Trophoblast cell (in vitro differentiated cells and primary cell): ENCODE measurements at regions not wholly inside any gene's neighbourhood (a gene's known extent, or its start where the extent isn't known, plus 50 kb on each side); places are given as distances from the start of the nearest gene placed in this dataset.

Source experiments
- DNase-seq, 2 donors: peaks; one replicate each; pipeline ENCODE4 v3.0.0-alpha.2; 2016
- H2AFZ ChIP-seq: 2 replicates; pipeline ENCODE4 v1.6.1; 2013; ENCODE audit warnings: low read length, moderate library complexity, mild to moderate bottlenecking; ENCODE audit not compliant: insufficient read depth, poor library complexity
- H2AK5ac ChIP-seq: 2 replicates; pipeline ENCODE4 v1.6.1; 2013; ENCODE audit warnings: mild to moderate bottlenecking, low read length
- H2BK120ac ChIP-seq: 2 replicates; pipeline ENCODE4 v1.6.1; 2013; ENCODE audit warnings: low read length, mild to moderate bottlenecking, moderate library complexity; ENCODE audit not compliant: insufficient read depth, poor library complexity
- H2BK12ac ChIP-seq: 2 replicates; pipeline ENCODE4 v1.6.1; 2013; ENCODE audit warnings: mild to moderate bottlenecking, low read length, moderate library complexity
- H2BK5ac ChIP-seq: 2 replicates; pipeline ENCODE4 v1.6.1; 2013; ENCODE audit warnings: low read length, low read depth, moderate library complexity, mild to moderate bottlenecking; ENCODE audit not compliant: poor library complexity
- H3K14ac ChIP-seq: 2 replicates; pipeline ENCODE4 v1.6.1; 2013; ENCODE audit warnings: mild to moderate bottlenecking, low read length
- H3K18ac ChIP-seq: 2 replicates; pipeline ENCODE4 v1.6.1; 2013; ENCODE audit warnings: mild to moderate bottlenecking, low read length
- H3K23ac ChIP-seq: 2 replicates; pipeline ENCODE4 v1.6.1; 2013; ENCODE audit warnings: low read length
- H3K27ac ChIP-seq: 2 replicates; pipeline ENCODE4 v1.5.1; 2013; ENCODE audit warnings: low read depth, mild to moderate bottlenecking, inconsistent platforms, low read length, moderate library complexity
- H3K27me3 ChIP-seq: 2 replicates; pipeline ENCODE4 v1.6.1; 2013; ENCODE audit warnings: inconsistent platforms, mild to moderate bottlenecking, low read length, moderate library complexity; ENCODE audit not compliant: insufficient read depth
- H3K36me3 ChIP-seq, 2 experiments: 1 replicate in 1 of 2; 2 replicates in 1 of 2; pipeline ENCODE4 v1.6.1; 2013; ENCODE audit warnings: low read length in 2 of 2, mild to moderate bottlenecking in 2 of 2, moderate library complexity in 1 of 2; ENCODE audit not compliant: insufficient read depth in 2 of 2, control insufficient read depth in 1 of 2
- H3K4ac ChIP-seq: 2 replicates; pipeline ENCODE4 v1.6.1; 2013; ENCODE audit warnings: low read depth, mild to moderate bottlenecking, low read length, moderate library complexity
- H3K4me1 ChIP-seq, 2 experiments: 1 replicate in 1 of 2; 2 replicates in 1 of 2; pipeline ENCODE4 v1.6.1; 2013; ENCODE audit warnings: low read length in 2 of 2, mild to moderate bottlenecking in 2 of 2, moderate library complexity in 1 of 2; ENCODE audit not compliant: insufficient read depth in 2 of 2, control insufficient read depth in 1 of 2
- H3K4me2 ChIP-seq: 2 replicates; pipeline ENCODE4 v1.6.1; 2013; ENCODE audit warnings: inconsistent platforms, mild to moderate bottlenecking, low read length, moderate library complexity
- H3K4me3 ChIP-seq: 2 replicates; pipeline ENCODE4 v1.5.1; 2013; ENCODE audit warnings: mild to moderate bottlenecking, low read depth, low read length, inconsistent platforms
- H3K79me1 ChIP-seq: one replicate; pipeline ENCODE4 v1.6.1; 2013; ENCODE audit warnings: low read length
- H3K79me2 ChIP-seq: 2 replicates; pipeline ENCODE4 v1.6.1; 2013; ENCODE audit warnings: low read length, mild to moderate bottlenecking; ENCODE audit not compliant: control insufficient read depth, insufficient read depth, poor library complexity
- H3K9ac ChIP-seq: 2 replicates; pipeline ENCODE4 v1.6.1; 2013; ENCODE audit warnings: mild to moderate bottlenecking, low read length
- H3K9me3 ChIP-seq: 2 replicates; pipeline ENCODE4 v1.6.1; 2013; ENCODE audit warnings: low read depth, mild to moderate bottlenecking, control low read depth, inconsistent platforms, low read length; ENCODE audit not compliant: insufficient read depth
- H4K12ac ChIP-seq: 2 replicates; pipeline ENCODE4 v1.6.1; 2013; ENCODE audit warnings: low read depth, mild to moderate bottlenecking, low read length, moderate library complexity
- H4K8ac ChIP-seq: 2 replicates; pipeline ENCODE4 v1.6.1; 2013; ENCODE audit warnings: low read depth, mild to moderate bottlenecking, low read length, moderate library complexity
- H4K91ac ChIP-seq: one replicate; pipeline ENCODE4 v1.6.1; 2013; ENCODE audit warnings: low read depth, mild to moderate bottlenecking, low read length, moderate library complexity
- WGBS: extraction: QIAGEN DNeasy Blood & Tissue Kit; methylation state at CpG from one replicate; pipeline ENCODE4 v1.1.7; 2013; ENCODE audit warnings: missing lambda C conversion rate; ENCODE audit not compliant: insufficient read length, insufficient coverage; ENCODE audit errors: extremely low coverage; 5-methylcytosine and 5-hydroxymethylcytosine counted together

DNA sequence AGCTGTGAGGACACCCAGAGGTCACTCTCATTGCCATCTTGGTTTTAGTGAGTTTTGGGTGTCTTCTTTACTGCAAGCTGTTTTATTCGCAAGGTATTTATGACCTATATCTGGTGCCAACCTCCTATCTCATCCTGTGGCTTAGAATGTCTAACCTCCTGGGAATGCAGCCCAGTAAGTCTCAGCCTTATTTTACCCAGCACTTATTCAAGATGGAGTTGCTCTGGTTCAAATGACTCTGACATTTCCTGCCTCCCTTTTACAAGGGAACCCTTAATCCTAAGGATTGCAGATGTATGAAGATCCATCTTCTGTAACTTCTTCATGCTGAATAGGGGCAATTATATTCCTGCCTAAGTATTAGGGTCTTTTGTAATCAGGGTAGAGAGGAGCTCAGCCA lies 708.0 kb downstream of the TMEM182 start:
- no peaks in the 10 kb centered on the region for H3K9me3 ChIP-seq
- no peaks in the 10 kb centered on the region for H3K27me3 ChIP-seq
- no peak overlapping the region for H2AK5ac ChIP-seq
- no CpG with 5 or more reads among the region's 1 CpG for WGBS
- no peak overlapping the region for H2BK5ac ChIP-seq
- H4K8ac ChIP-seq, result no peak overlapping the region
- H3K79me2 ChIP-seq, result no peaks in the 10 kb centered on the region
- no peak overlapping the region for H3K9ac ChIP-seq
- no peaks in the 10 kb centered on the region for H3K79me1 ChIP-seq
- no peak overlapping the region for H3K4me3 ChIP-seq
- no peak overlapping the region for H3K14ac ChIP-seq
- no peak overlapping the region for H2AFZ ChIP-seq
- no peak overlapping the region for H4K12ac ChIP-seq
- H3K27ac ChIP-seq, result no peak overlapping the region
- no peak overlapping the region for H4K91ac ChIP-seq
- no peak overlapping the region for H2BK120ac ChIP-seq
- H3K23ac ChIP-seq, result no peak overlapping the region
- no peak overlapping the region for H3K4ac ChIP-seq
- no peak overlapping the region for H3K18ac ChIP-seq
- DNase-seq, result no peak
- no peak overlapping the region for H3K4me2 ChIP-seq
- no peaks in the 10 kb centered on the region for H3K36me3 ChIP-seq
- H3K4me1 ChIP-seq, result no peaks in the 10 kb centered on the region
- H2BK12ac ChIP-seq, result no peak overlapping the region

DNA sequence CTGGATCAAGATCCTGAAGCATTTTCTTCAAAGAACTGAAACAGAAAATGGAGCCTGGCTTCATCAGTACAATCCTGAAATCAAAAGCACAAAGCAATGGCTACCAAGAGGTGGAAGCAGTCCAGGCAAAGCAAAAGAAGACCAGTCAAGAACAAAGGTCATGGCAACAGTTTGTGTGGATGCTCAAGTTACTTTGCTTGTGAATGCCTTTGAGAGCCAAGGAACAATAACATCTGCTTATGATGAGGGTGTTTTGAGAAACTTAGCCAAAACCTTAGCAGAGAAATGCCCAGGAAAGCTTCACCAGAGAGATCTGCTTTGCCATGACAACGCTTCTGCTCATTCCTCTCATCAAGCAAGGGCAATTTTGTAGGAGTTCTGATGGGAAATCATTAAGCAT lies 723.1 kb downstream of the TMEM182 start:
- WGBS, result no CpG with 5 or more reads among the region's 1 CpG
- no peaks in the 10 kb centered on the region for H3K79me1 ChIP-seq

DNA sequence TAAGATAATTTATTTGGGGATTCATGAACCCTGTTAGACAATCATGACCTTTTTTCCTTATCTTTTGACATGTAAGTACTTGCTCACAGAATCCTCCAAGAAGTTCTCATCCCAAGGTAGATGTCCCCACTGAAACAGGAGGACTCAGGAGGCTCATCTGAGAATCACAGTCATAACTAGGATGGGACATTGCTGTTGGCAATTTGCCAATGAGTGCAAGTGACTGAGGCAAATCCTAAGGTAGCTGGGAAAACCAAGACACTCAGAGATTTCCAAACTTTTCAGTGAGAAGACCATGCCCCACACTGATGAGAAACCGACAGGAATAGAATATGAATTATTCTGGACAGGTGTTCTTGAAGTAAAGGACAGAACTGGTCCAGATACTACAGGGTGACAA lies 735.0 kb downstream of the TMEM182 start:
- Histone ChIP-seq H2BK120ac (no peak overlapping the region), H2AK5ac (no peak overlapping the region), H3K79me2 (no peaks in the 10 kb centered on the region), H2BK5ac (no peak overlapping the region), H2BK12ac (no peak overlapping the region), H3K9ac (no peak overlapping the region), H3K4me3 (no peak overlapping the region), H4K91ac (no peak overlapping the region), H3K79me1 (no peaks in the 10 kb centered on the region), H2AFZ (no peak overlapping the region), H3K4me1 (no peaks in the 10 kb centered on the region), H3K4me2 (no peak overlapping the region), H3K36me3 (no peaks in the 10 kb centered on the region), H3K14ac (no peak overlapping the region), H3K27me3 (no peaks in the 10 kb centered on the region), H3K9me3 (peaks cover 2% of the 10 kb centered on the region), H4K8ac (no peak overlapping the region), H3K4ac (no peak overlapping the region), H3K18ac (no peak overlapping the region), H3K23ac (no peak overlapping the region), H3K27ac (no peak overlapping the region), H4K12ac (no peak overlapping the region)
- no peak for DNase-seq
- WGBS, result no CpG with 5 or more reads among the region's 1 CpG

More for the DNA sequence above, 723.1 kb downstream of the TMEM182 start:
- Histone ChIP-seq H4K8ac (no peak overlapping the region), H3K14ac (no peak overlapping the region), H4K91ac (no peak overlapping the region), H3K79me2 (no peaks in the 10 kb centered on the region), H3K4ac (no peak overlapping the region), H3K4me2 (no peak overlapping the region), H4K12ac (no peak overlapping the region), H3K27ac (no peak overlapping the region), H3K9ac (no peak overlapping the region), H3K27me3 (no peaks in the 10 kb centered on the region), H2AFZ (no peak overlapping the region), H3K18ac (no peak overlapping the region), H2AK5ac (no peak overlapping the region), H3K23ac (no peak overlapping the region), H3K36me3 (no peaks in the 10 kb centered on the region), H2BK12ac (no peak overlapping the region), H3K9me3 (no peaks in the 10 kb centered on the region), H3K4me1 (no peaks in the 10 kb centered on the region), H2BK120ac (no peak overlapping the region), H3K4me3 (no peak overlapping the region), H2BK5ac (no peak overlapping the region)
- no peak for DNase-seq

DNA sequence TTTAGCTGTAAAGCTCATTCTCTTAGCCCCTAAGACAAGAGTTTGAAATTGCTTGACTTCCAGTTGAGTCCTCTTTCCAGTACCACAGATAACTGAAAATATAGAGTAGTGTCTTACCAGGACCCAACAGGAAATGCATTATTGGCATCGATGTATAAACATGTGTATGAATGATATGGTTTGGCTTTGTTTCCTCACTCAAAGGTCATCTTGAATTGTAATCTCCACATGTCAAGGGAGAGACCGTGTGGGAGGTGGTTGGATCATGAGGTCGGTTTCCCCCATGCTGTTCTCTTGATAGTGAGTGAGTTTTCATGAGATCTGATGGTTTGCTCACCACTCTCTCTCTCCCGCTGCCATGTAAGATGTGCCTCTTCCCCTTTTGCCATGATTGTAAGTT lies 745.0 kb downstream of the TMEM182 start:
- no peak overlapping the region for H3K23ac ChIP-seq
- no peak overlapping the region for H4K8ac ChIP-seq
- no peak overlapping the region for H4K12ac ChIP-seq
- no peak overlapping the region for H3K18ac ChIP-seq
- no peaks in the 10 kb centered on the region for H3K79me2 ChIP-seq
- no peak overlapping the region for H2AK5ac ChIP-seq
- H2AFZ ChIP-seq, result no peak overlapping the region
- no peaks in the 10 kb centered on the region for H3K79me1 ChIP-seq
- no peaks in the 10 kb centered on the region for H3K36me3 ChIP-seq
- H2BK12ac ChIP-seq, result no peak overlapping the region
- no peak overlapping the region for H3K27ac ChIP-seq
- no peaks in the 10 kb centered on the region for H3K4me1 ChIP-seq
- no peak overlapping the region for H4K91ac ChIP-seq
- H3K9me3 ChIP-seq, result no peaks in the 10 kb centered on the region
- no peak overlapping the region for H3K14ac ChIP-seq
- no peak overlapping the region for H3K9ac ChIP-seq
- no peak overlapping the region for H3K4me3 ChIP-seq
- DNase-seq, result no peak
- WGBS, result no CpG with 5 or more reads among the region's 4 CpGs
- no peak overlapping the region for H3K4me2 ChIP-seq
- no peak overlapping the region for H3K4ac ChIP-seq
- no peaks in the 10 kb centered on the region for H3K27me3 ChIP-seq
- H2BK120ac ChIP-seq, result no peak overlapping the region
- H2BK5ac ChIP-seq, result no peak overlapping the region

DNA sequence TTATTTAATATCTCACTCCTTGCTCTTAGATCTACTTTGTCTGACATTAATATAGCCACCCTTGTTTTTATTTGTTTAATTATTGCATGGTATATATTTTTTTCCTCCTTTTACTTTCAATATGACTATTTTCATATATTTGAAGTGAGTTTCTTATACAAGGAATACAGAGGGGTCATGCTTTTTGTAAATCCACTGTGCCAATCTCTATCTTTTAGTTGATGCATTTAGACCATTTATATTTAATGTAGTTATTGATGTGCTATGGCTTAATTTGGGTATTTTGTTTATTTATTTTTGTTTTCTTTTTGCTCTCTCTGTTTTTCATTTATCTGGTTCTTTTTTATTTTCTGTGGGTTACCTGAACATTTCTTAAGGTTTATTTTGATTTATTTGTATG lies 750.6 kb downstream of the TMEM182 start:
- H2BK120ac ChIP-seq, result no peak overlapping the region
- no peak overlapping the region for H3K9ac ChIP-seq
- no peak overlapping the region for H2BK12ac ChIP-seq
- no peak overlapping the region for H4K12ac ChIP-seq
- no peak overlapping the region for H2AFZ ChIP-seq
- H3K4me1 ChIP-seq, result no peaks in the 10 kb centered on the region
- H2BK5ac ChIP-seq, result no peak overlapping the region
- H4K8ac ChIP-seq, result no peak overlapping the region
- no peaks in the 10 kb centered on the region for H3K79me2 ChIP-seq
- H3K23ac ChIP-seq, result no peak overlapping the region
- DNase-seq, result no peak
- H3K79me1 ChIP-seq, result no peaks in the 10 kb centered on the region
- H3K4me3 ChIP-seq, result no peak overlapping the region
- H3K36me3 ChIP-seq, result no peaks in the 10 kb centered on the region
- no peak overlapping the region for H3K14ac ChIP-seq
- no peak overlapping the region for H3K27ac ChIP-seq
- no peak overlapping the region for H4K91ac ChIP-seq
- no peak overlapping the region for H3K18ac ChIP-seq
- H3K27me3 ChIP-seq, result no peaks in the 10 kb centered on the region
- no peak overlapping the region for H2AK5ac ChIP-seq
- no peaks in the 10 kb centered on the region for H3K9me3 ChIP-seq
- no peak overlapping the region for H3K4me2 ChIP-seq
- no peak overlapping the region for H3K4ac ChIP-seq
